GM10248 (cell line): ENCODE measurements at regions not wholly inside any gene's neighbourhood (a gene's known extent, or its start where the extent isn't known, plus 50 kb on each side); places are given as distances from the start of the nearest gene placed in this dataset.

ENCODE experiments used
- CTCF ChIA-PET: fragments of 300-600 bp; sonication (Branson Sonifier 250); formaldehyde crosslinking; extraction: SDS; loops from one replicate; lab custom pipeline; 2021; ENCODE audit warnings: antibody characterized with exemption; lab: Yijun Ruan, JAX
- POLR2A ChIA-PET: fragments of 350-650 bp; sonication (Branson Sonifier 250); formaldehyde crosslinking; extraction: SDS; loops from one replicate; lab custom pipeline; 2020; ENCODE audit warnings: antibody characterized with exemption; lab: Yijun Ruan, JAX
- DNase-seq: peaks from one replicate; pipeline ENCODE4 v3.0.0; 2012; ENCODE audit errors: extremely low spot score
- CTCF ChIP-seq: IDR thresholded peaks from 2 replicates; pipeline ENCODE4 v1.5.1; 2012; ENCODE audit warnings: mild to moderate bottlenecking, low read depth; ENCODE audit errors: extremely low read depth, missing control alignments, control extremely low read depth

GRCh38 chr2:163008642-163009041 lies 170.1 kb upstream of the KCNH7 start:
- DNase-seq, result no peak
- CTCF ChIA-PET, result interaction anchor here (1.7 kb wide), 1 partner anchor 37 kb away, joined by 4 read pairs; no protein-coding TSS in a partner anchor
- POLR2A ChIA-PET, result no interaction called here
- TF ChIP-seq CTCF, result no peak

GRCh38 chr2:162994718-162995117 lies 156.2 kb upstream of the KCNH7 start:
- ChIA-PET CTCF (no interaction called here), POLR2A (no interaction called here)
- no peak for TF ChIP-seq CTCF
- DNase-seq, result no peak

- ChIA-PET POLR2A (no interaction called here), CTCF (no interaction called here)
- no peak for TF ChIP-seq CTCF
- no peak for DNase-seq
Measured at GRCh38 chr2:162992828-162993227, 154.3 kb upstream of the KCNH7 start.

GRCh38 chr2:162989507-162989906 lies 150.9 kb upstream of the KCNH7 start:
- no peak for DNase-seq
- ChIA-PET POLR2A (no interaction called here), CTCF (no interaction called here)
- no peak for TF ChIP-seq CTCF

- TF ChIP-seq CTCF, result no peak
- POLR2A ChIA-PET, result no interaction called here
- CTCF ChIA-PET, result interaction anchor here (1.2 kb wide), 1 partner anchor 43 kb away, joined by 3 read pairs; no protein-coding TSS in a partner anchor
- DNase-seq, result no peak
Measured at GRCh38 chr2:162974771-162975170, 136.2 kb upstream of the KCNH7 start.

GRCh38 chr2:162972383-162972782 lies 133.8 kb upstream of the KCNH7 start:
- no peak for TF ChIP-seq CTCF
- ChIA-PET POLR2A (no interaction called here), CTCF (interaction anchor here (1.8 kb wide), 1 partner anchor 37 kb away, joined by 4 read pairs; no protein-coding TSS in a partner anchor)

More at GRCh38 chr2:162972383-162972782, 133.8 kb upstream of the KCNH7 start:
- DNase-seq, result no peak
